NOMO-1 treated with DMSO at 0.1 percent for 48 hours (cell line): ENCODE measurements at regions not wholly inside any gene's neighbourhood (a gene's known extent, or its start where the extent isn't known, plus 50 kb on each side); places are given as distances from the start of the nearest gene placed in this dataset.
"Not testable (repeated sequence)": the region's sequence is repeated elsewhere in the genome, so short reads cannot be mapped to it uniquely, and the experiment has no call there.

Source experiments
- DNase-seq: peaks from one replicate; lab custom pipeline; 2025; ENCODE audit not compliant: unreplicated experiment; lab: John Stamatoyannopoulos, UW

DNA sequence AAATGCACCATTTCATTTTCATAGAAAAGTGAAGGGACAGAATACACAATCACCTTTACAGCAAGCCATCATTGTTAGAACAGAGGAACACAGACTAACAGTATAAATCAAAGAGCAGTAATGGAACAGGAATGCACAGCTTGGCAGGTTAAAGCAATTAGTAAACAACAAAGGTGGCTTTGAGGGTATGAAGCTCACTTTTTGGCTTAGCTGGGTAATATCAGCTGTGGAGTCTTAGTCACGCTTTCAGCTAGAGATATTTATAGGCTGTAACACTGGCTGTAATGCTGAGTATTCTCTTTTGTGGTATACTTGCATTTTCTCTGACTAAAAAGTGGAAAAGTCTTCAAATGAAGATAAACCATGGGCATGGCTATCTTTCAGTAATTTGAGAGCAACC lies 1780.5 kb downstream of the LRRC4C start:
- DNase-seq = no peak

DNA sequence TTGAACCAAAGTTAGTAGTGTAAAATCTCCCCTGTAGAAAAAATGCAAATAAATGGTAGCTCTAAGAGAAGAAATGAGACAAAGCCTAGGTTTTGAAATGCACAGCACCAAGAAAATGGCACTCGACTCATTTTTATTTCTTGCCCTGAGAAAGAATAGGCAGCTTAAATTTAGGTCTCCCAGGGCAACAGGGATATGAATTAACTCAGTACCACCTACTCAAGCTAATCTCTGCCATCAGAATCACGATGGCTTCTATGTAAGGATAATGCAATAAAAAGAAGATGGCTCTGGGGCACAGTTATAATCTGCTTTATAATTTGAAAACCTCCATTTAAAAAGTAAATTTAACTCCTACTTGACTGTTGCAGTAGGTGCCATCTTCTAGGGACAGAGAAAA lies 1784.3 kb downstream of the LRRC4C start:
- DNase-seq = no peak

DNA sequence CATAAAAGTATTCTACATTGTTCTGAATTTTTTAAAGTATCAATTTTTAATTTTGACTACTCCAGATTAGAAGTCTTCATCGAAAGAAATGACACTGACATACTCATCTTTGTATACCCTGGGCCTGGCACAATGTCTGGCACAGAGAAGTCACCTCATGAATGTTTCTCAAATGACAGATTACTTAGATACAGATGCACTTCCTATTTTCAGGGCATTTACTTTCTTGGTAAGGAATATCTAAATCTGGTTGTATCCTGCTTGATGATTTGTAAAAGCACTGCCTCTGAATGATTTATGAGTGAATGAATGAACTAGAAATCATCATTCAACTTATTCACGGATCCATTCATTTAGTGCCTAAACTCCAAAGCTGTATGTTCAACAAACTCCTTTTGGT lies 1784.7 kb downstream of the LRRC4C start:
- DNase-seq = no peak

- no peak for DNase-seq
Observed at GRCh38 chr11:39674024-39674423, 1785.4 kb downstream of the LRRC4C start.

DNA sequence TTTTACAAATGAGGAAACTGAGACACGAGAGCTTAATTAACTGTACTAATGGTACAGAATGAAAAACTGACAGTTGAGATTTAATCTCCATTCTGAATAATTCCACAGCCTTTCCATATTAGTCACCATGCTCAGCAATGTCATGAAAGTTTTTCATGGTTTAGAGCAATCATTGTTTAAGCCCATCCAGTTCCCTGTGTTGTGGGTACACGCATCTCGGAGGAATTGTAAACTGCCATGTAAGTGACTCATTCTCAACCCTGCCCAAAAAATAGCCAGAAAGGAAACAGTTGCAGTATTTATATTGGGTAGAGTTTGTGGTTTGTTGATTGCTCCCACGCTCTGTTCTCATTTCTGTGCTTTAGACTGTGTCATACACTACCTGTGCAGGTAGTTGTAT lies 1790.8 kb downstream of the LRRC4C start:
- DNase-seq = no peak

DNA sequence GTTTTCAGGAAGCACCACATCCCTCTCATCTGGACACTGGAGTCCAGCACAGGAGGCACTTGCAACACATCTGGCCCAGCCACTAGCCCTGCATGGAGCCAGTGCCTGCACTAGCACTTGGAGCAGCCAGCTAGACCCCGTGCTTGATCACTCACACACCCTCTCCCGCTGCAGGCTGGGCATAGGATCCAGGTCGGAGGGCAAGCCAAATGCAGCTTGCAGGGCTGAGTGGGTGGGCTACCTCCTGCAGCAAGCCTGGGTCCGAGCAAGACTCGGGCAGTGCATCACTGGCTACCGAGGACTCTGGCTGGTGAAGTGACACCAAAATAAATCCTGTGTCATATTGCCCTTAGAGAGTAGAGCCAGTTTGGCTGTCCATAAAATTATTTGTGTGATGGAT lies 1795.4 kb downstream of the LRRC4C start:
- no peak for DNase-seq

- no peak for DNase-seq
Observed at GRCh38 chr11:39661890-39662289, 1797.6 kb downstream of the LRRC4C start.

DNA sequence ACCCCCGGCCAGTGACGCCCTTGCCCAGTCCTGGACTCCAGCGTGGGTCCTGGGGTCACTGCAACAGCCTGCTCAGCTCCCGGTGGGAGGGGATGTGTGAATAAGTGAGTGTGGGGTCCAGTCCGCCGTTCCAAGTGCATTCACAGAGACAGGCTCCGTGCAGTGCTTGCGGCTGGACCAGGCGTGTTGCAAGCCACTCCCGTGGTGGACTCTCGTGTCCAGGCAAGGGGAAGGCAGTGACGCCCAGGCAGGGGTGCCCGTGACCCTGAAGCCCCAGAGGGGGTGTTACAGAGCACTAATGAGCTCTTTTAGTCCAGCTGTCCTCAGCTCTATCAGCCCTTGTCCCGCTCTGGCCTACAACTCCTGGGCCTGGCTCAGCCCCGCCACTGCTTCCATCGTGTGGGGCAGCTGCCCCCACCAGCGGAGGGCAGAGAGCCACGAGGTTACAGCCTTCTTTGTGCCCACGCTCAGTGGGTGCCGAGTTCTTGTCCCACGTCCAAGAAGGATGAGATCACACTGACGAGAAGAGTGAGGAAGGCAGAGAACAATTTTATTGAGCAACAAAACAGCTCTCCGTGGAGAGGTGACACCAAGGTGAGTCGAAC lies 1807.5 kb downstream of the LRRC4C start:
- DNase-seq = no peak

- DNase-seq = no peak
Observed at GRCh38 chr11:39641751-39642150, 1817.7 kb downstream of the LRRC4C start.

DNA sequence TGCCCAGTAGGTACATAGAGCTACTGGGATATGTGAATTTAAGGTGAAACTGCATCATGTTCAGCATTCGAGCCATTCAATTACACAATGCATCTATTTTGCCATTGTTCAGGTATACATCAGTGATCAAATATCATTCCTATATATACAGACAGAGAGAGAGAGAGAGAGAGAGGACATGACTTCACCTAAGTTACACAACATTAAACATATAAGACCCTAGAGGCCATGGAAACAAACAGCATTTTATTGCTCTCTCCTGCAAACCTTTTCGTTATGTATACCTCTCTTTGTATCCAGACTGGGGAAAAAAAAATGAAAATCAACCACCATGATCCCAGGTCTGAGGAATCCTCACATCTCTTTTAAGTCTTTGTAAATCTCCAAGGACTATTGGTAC lies 1829.1 kb downstream of the LRRC4C start:
- no peak for DNase-seq

- no peak for DNase-seq
Observed at GRCh38 chr11:39628311-39628710, 1831.1 kb downstream of the LRRC4C start.

GRCh38 chr11:39620309-39620708 lies 1839.1 kb downstream of the LRRC4C start:
- not testable (repeated sequence) for DNase-seq

- DNase-seq = no peak
Observed at GRCh38 chr11:39617971-39618370, 1841.5 kb downstream of the LRRC4C start.

DNA sequence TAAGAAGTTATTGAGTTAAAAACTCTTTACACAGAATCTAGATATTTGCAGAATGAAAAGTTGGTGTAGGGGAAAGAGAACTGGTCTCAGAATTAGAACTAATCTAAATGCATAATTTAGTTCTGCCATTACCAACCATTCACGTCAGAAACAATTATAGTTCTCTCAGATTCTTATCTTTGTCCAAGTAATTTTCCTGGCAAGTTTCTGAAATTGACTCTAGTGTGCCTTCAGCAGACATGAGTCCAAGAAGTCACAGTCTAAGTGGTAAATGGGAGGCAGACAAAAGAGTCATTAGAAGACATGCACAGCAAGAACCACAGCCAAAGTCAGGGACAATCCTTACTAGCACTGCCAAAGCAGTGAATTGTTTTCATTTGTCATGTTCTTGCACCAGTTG lies 1870.1 kb downstream of the LRRC4C start:
- no peak for DNase-seq

GRCh38 chr11:39586036-39586435 lies 1873.4 kb downstream of the LRRC4C start:
- no peak for DNase-seq

GRCh38 chr11:39571081-39571480 lies 1888.4 kb downstream of the LRRC4C start:
- no peak for DNase-seq

DNA sequence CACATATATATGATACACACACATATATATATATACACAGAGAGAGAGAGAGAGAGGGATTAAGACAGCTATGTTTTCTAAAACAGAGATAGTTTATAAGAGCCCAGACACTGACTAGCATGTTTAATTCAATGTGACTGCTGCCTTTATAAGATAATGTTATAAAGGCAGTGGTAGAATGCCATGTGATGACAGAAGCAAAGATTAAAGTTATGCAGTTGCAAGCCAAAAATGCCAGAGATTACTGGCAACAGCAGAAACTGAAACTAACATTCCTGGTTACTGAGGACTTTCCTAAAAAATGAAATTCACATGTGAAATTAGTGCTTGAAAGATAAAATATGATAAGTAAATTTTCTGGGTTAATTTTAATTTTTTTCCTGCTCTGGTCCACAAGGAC lies 1888.9 kb downstream of the LRRC4C start:
- DNase-seq = no peak

DNA sequence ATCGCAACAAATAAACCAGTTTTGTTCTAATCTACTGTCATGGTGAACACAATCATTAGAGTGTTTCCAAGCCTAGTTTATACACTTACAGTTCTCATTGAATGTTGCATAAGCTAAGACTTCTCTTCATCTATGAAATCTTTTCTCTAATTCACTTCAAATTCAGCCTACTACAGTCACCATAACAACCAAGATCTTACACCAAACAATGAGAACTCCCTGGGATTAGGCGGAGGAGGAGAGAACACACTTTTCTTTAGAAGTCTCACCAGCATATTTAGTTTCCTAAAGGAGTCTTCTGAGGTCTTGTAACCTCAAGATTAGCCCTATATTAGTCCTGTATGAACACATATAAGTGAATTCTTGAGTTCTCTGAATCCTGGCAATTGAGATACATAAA lies 1889.7 kb downstream of the LRRC4C start:
- DNase-seq = no peak

- DNase-seq = no peak
Observed at GRCh38 chr11:39542460-39542859, 1917.0 kb downstream of the LRRC4C start.

DNA sequence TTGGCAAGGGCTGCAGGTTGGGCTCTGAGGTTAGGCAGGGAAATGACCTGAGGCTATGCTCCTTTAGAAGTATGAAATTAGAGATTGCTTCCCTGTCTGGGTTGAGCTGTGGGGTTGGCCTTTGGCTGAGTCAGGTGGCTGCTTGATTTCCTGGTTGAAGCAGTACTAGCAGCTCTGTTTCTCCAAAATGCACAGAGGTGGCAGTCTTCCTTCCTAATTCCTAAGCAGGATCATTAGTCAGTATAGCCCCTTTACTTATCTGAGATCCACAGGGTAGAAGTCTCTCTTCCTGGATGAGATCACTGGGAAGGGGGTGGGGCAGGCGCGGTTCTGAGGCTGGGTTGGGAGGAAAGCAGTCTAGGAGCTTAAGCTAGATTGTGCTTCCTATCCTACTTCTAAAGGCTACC lies 1917.5 kb downstream of the LRRC4C start:
- DNase-seq = no peak

DNA sequence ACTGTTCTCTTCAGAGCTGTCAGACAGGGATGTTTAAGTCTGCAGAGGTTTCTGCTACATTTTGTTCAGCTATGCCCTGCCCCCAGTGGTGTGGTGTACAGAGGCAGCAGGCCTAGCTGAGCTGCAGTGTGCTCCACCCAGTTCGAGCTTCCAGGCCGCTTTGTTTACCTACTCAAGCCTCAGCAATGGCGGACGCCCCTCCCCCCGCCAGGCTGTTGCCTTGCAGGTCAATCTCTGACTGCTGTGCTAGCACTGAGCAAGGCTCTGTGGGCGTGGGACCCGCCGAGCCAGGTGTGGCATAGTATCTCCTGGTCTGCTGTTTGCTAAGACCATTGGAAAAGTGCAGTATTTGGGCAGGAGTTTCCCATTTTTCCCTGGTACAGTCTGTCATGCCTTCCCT lies 1923.1 kb downstream of the LRRC4C start:
- DNase-seq = not testable (repeated sequence)
